ENCODE measurements at regions not wholly inside any gene's neighbourhood (a gene's known extent, or its start where the extent isn't known, plus 50 kb on each side); places are given as distances from the start of the nearest gene placed in this dataset.

- TF ChIP-seq CTCF (IDR thresholded peaks at IDR 0.05; ENCODE audit: low read depth, low read length) (no peak), EZH2phosphoT487 (IDR thresholded peaks at IDR 0.05; ENCODE audit: low read depth) (no peak)
These were observed 123.7 kb upstream of the SEC61G start for GRCh38 chr7:54882694-54883093.
